Nephron progenitor cell (in vitro differentiated cells): ENCODE measurements at regions not wholly inside any gene's neighbourhood (a gene's known extent, or its start where the extent isn't known, plus 50 kb on each side); places are given as distances from the start of the nearest gene placed in this dataset.

ENCODE experiments used
- DNase-seq: peaks from one replicate; pipeline ENCODE4 v3.0.0; 2021
- H3K27ac Mint-ChIP-seq: 2 replicates; pipeline ENCODE4 v1.8.0; 2021; ENCODE audit warnings: mild to moderate bottlenecking, moderate library complexity, mixed read lengths
- H3K27me3 Mint-ChIP-seq: 2 replicates; pipeline ENCODE4 v1.8.0; 2021; ENCODE audit warnings: mild to moderate bottlenecking, low read depth, mixed read lengths; ENCODE audit not compliant: poor library complexity
- H3K36me3 Mint-ChIP-seq: 2 replicates; pipeline ENCODE4 v1.8.0; 2021; ENCODE audit warnings: low read depth, mixed read lengths
- H3K4me1 Mint-ChIP-seq: 2 replicates; pipeline ENCODE4 v1.8.0; 2021; ENCODE audit warnings: mixed read lengths
- H3K4me3 Mint-ChIP-seq: 2 replicates; pipeline ENCODE4 v1.8.0; 2021; ENCODE audit warnings: mild to moderate bottlenecking, moderate library complexity, mixed read lengths
- H3K9me3 Mint-ChIP-seq: 2 replicates; pipeline ENCODE4 v1.8.0; 2021; ENCODE audit warnings: mild to moderate bottlenecking, moderate library complexity, mixed read lengths
- TF ChIP-seq, protein P1 (sequence below): fragments of 200-600 bp; sonication (generic); IDR thresholded peaks from 2 replicates; pipeline ENCODE4 v1.5.0; 2021; ENCODE audit warnings: antibody characterized with exemption

DNA sequence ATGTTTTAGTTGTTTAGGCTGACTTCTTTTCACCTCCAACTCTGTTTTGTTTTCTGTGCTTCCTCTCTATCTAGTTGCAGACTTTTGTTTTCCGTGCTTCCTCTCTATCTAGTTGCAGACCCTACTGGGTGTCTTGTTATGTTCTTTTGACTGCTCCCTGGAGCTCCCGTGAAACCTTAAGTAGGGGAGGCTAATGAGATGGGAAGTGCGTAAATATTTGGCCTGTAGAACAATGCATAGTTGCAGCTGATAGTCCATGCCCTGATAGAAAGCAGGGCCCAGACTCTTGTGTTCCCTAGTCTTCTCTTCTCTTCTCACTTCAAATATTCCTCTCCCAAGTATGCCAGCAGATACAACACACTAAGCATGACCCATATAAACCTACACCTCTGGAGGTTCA lies 757.0 kb downstream of the BRINP1 start:
- Mint-ChIP-seq H3K4me3 (no peak overlapping the region), H3K27ac (no peak overlapping the region), H3K9me3 (peaks cover 12% of the 10 kb centered on the region), H3K4me1 (no peaks in the 10 kb centered on the region), H3K36me3 (peaks cover 4% of the 10 kb centered on the region), H3K27me3 (no peaks in the 10 kb centered on the region)
- TF ChIP-seq, protein P1, sequence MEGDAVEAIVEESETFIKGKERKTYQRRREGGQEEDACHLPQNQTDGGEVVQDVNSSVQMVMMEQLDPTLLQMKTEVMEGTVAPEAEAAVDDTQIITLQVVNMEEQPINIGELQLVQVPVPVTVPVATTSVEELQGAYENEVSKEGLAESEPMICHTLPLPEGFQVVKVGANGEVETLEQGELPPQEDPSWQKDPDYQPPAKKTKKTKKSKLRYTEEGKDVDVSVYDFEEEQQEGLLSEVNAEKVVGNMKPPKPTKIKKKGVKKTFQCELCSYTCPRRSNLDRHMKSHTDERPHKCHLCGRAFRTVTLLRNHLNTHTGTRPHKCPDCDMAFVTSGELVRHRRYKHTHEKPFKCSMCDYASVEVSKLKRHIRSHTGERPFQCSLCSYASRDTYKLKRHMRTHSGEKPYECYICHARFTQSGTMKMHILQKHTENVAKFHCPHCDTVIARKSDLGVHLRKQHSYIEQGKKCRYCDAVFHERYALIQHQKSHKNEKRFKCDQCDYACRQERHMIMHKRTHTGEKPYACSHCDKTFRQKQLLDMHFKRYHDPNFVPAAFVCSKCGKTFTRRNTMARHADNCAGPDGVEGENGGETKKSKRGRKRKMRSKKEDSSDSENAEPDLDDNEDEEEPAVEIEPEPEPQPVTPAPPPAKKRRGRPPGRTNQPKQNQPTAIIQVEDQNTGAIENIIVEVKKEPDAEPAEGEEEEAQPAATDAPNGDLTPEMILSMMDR = no peak
- DNase-seq = no peak

DNA sequence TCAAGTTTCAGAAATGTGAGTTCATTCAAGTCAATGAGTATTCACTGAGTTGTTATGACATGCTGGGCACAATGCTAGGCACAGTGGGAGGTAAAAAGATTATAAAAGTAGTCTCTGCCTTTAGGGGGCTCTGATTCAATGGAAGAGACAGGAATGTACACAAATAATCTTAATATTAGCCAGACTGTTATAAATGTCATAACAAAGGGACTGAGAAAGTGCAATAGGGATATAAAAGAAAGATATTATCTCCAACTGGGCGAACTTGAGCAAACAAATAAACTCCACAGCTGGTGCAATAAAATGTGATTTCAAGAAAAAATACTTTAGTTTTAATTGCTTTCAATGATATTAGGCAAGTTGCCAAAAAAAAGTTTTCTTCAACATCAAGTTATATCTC lies 755.2 kb downstream of the BRINP1 start:
- Mint-ChIP-seq H3K36me3 (peaks cover 4% of the 10 kb centered on the region), H3K27me3 (peaks cover 6% of the 10 kb centered on the region), H3K27ac (no peak overlapping the region), H3K9me3 (peaks cover 12% of the 10 kb centered on the region), H3K4me3 (no peak overlapping the region), H3K4me1 (no peaks in the 10 kb centered on the region)
- no peak for DNase-seq
- TF ChIP-seq, protein P1 = no peak

DNA sequence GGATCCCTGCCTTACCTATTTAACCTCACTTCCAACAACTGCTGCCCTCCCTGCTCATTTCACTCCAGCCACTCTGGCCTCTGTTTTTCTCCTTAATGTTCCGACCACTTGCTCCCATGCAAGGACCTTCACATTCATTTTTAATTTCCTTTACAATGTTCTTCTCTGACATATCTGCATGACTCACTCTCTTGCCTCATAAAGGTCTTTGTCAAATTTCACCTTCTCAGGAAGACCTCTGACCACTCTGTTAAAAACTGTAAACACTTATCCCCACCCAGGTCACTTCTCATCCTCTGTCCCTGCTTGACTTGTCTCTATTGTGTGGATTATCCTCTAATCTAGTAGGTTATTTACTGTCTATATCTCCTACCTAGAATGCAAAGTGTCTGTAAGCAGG lies 751.2 kb downstream of the BRINP1 start:
- Mint-ChIP-seq H3K4me1 (no peaks in the 10 kb centered on the region), H3K36me3 (no peaks in the 10 kb centered on the region), H3K27me3 (peaks cover 9% of the 10 kb centered on the region), H3K27ac (no peak overlapping the region), H3K9me3 (no peaks in the 10 kb centered on the region), H3K4me3 (no peak overlapping the region)
- TF ChIP-seq, protein P1 = no peak
- DNase-seq = no peak

DNA sequence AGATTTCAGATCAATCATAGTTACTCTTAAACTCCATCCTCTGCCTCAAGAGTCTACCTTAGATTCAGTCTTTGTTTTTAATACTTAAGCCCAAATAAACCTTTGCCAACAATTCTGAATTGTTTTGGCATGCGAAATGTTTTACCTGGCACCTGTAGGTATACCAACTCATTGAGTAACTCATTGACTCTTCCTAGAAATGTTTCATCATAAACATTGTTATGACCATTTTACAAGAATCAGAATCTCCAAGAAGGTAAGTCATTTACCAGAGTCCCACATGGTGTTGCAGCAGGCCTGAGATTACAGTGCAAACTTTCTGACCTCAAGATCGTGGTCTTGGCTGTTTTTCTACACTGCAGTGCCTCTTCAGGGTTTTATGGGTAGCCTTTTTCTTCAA lies 750.4 kb downstream of the BRINP1 start:
- Mint-ChIP-seq H3K36me3 (no peaks in the 10 kb centered on the region), H3K4me1 (no peaks in the 10 kb centered on the region), H3K27me3 (peaks cover 13% of the 10 kb centered on the region), H3K9me3 (no peaks in the 10 kb centered on the region), H3K4me3 (no peak overlapping the region), H3K27ac (no peak overlapping the region)
- no peak for DNase-seq
- TF ChIP-seq, protein P1 = no peak

DNA sequence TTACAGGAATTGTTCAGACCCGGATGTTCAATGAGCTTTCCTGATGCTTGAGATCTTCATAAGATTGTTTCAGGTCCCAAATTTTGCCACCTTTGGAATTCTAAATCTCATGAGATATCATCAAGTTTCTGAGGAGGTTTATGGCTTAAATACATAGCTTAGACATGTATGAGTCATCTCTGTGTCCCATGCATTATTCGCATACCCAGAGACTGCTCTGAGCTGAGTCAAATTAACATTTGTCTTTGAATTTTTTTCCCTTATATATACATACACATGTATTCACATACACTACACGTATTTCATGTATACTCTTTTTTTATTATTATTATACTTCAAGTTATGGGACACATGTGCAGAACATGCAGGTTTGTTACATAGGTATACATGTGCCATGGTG lies 744.6 kb downstream of the BRINP1 start:
- Mint-ChIP-seq H3K27ac (no peak overlapping the region), H3K9me3 (peaks cover 8% of the 10 kb centered on the region), H3K36me3 (no peaks in the 10 kb centered on the region), H3K4me1 (no peaks in the 10 kb centered on the region), H3K27me3 (peaks cover 7% of the 10 kb centered on the region), H3K4me3 (no peak overlapping the region)
- TF ChIP-seq, protein P1 = no peak
- DNase-seq = no peak

DNA sequence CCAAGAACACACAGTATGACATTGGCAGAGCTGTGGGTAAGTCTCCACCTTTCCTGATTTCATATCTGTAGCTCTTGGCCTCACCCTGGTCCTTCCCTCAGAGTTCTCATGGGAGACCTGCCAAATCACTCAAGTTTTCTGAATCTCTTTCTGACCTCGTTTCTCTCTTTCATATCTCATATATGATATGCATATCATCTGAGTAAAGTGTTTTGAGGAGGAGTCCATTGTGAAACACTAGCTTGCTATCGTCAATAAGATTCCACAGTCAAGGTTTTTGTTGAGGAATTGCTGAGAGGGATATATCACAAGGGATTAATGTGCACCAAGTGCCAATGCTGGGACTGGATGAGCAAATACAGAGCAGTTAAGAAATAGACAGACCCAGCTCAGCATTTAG lies 739.2 kb downstream of the BRINP1 start:
- DNase-seq = no peak
- H3K4me3 Mint-ChIP-seq = no peak overlapping the region
- no peaks in the 10 kb centered on the region for H3K4me1 Mint-ChIP-seq
- peaks cover 24% of the 10 kb centered on the region for H3K9me3 Mint-ChIP-seq
- TF ChIP-seq, protein P1 = no peak
- H3K36me3 Mint-ChIP-seq = no peaks in the 10 kb centered on the region
- no peak overlapping the region for H3K27ac Mint-ChIP-seq
- peaks cover 3% of the 10 kb centered on the region for H3K27me3 Mint-ChIP-seq
